HG03060 (cell line): ENCODE measurements at regions not wholly inside any gene's neighbourhood (a gene's known extent, or its start where the extent isn't known, plus 50 kb on each side); places are given as distances from the start of the nearest gene placed in this dataset.
"Not testable (repeated sequence)": the region's sequence is repeated elsewhere in the genome, so short reads cannot be mapped to it uniquely, and the experiment has no call there.

Experiments used
- ATAC-seq: cut with Tn5 transposase; IDR thresholded peaks from one replicate; pipeline ENCODE4 v1.9.1; 2021; ENCODE audit warnings: low read depth, moderate number of reproducible peaks; ENCODE audit not compliant: unreplicated experiment

DNA sequence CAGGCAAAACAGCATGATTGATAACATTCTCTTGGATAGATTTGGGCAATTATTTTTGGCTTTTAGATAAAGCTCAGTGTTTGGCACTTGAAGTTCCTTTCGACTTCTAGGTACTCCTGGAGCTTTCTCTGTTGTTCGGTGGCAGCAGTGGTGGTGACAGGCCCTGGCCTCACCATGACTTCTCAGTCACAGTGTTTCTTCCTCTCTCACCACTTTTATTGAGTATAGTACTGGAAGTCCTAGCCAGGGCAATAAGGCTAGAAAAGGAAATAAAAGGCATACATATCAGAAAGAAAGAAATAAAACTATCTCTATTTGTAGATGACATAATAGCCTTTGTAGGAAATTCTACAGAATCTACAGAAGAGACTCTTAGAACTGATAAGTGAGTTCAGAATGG, 101.2 kb upstream of the SIRPG start:
- ATAC-seq = no peak

DNA sequence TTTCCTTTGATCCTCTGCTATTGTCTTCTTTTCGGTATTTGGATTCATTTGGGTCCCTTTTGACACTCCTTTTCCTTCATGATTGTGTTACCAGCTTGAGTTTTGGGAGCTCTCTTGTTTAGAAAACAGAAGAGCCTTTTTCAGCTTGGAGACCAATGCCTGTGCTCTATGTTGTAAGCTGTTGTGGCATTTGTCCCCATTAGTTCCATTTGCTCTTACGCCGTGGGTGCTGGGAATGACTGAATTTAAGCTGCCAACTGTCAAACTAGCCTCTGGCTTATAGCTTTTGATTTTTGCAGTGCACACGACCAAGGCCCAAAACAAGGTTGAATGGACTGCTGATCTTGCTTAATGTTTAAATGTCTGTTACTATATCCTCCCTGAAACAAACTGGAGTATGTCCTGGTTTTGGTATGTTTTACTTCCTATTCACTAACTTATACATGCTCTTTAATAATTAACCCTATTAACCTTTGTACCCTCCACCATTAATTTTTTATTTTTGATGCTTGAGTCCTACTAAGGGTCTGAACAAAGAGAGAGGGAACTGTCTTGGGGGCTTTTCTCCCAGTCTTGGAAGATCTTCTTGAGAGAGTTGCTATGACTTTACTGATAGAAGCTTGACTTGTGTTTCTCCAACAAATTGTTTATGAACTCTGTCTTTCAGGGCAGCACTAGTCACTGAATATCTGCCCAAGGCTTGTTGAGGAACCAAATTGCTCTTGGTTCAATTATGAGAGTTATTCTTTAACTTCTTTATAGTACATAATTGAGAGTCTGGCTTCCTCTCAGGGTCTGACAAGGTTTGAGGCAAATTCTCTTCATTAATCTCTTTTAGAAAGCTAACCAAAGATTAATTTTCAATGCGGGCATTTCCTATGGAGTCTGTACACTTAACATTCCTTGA, 100.3 kb upstream of the SIRPG start:
- no peak for ATAC-seq

DNA sequence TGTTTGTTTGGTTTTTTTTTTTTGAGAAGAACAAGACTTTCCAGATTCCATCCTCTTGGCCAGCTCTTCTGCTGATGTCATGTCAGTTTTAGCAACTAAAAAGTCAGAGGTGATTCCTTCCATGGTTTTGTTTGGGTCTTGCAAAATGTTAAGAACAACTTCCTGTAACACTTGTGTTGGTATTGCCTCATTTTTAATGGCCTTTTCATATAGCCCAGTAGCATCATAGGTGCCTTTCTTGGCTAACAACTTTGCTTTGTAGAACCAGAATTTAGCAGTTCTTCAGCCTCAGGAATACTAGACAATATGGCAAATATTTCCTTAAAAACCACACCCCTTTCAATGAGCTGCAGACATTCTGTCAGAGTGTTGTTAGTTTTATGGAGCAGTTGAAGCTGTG, 99.5 kb upstream of the SIRPG start:
- ATAC-seq = no peak

DNA sequence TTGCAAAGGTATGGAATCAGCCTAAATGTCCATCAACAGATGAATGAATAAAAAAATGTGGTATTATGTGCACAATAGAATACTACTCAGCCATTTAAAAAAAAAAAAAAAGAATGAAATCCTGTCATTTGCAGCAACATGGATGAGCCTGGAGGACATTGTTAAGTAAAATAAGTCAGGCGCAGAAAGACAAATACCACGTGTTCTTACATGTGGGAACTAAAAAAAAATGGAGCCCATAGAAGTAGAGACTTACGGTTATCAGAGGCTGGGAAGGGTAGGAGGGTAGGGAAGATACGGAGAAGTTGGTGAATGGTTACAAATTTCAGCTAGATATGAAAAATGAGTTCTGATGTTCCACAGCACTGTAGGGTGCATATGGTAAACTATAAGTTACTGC, 97.2 kb upstream of the SIRPG start:
- ATAC-seq = no peak

DNA sequence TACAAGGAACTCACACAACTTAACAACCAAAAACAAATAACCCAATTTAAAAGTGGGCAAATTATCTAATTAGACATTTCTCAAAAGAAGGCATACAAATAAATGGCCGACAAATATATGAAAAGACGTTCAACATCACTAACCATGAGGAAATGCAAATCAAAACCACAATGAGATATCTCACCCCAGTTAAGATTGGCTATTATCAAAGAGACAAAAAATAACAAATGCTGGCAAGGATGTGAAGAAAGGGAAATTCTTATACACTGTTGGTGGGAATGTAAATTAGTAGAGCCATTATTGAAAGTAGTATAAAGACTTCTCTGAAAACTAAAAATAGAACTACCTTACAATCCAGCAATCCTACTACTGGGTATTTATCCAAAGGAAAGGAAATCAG, 96.7 kb upstream of the SIRPG start:
- ATAC-seq = no peak

DNA sequence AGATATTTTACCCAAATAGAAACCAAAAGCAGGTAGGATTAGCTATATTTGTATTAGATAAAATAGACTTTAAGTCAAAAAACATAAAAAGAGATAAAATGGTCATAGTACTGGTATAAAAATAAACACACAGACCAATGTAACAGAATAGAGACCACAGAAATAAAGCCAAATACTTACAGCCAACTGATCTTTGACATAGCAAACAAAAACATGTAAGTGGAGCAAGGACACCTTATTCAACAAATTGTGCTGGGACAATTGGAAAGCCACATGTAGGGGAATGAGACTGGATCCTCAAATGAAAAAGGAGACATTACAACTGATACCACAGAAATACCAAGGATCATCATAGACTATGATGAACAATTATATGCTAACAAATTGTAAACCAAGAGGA, 94.5 kb upstream of the SIRPG start:
- no peak for ATAC-seq

DNA sequence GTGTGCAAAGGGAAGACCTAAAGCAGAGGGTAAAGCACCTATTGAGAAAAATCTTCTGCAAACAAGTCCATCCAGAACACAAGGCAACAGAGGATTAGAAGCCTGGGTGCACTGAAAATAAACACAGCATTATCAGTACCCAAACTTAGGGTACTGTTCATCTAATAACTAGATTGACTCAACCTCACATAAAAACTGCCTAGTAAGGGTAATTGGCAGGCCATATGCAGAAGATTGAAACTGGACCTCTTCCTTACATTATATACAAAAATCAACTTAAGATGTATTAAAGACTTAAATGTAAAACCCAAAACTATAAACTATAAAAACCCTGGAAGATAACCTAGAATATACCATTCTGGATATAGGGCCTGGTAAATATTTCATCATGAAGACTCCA, 91.2 kb upstream of the SIRPG start:
- no peak for ATAC-seq

DNA sequence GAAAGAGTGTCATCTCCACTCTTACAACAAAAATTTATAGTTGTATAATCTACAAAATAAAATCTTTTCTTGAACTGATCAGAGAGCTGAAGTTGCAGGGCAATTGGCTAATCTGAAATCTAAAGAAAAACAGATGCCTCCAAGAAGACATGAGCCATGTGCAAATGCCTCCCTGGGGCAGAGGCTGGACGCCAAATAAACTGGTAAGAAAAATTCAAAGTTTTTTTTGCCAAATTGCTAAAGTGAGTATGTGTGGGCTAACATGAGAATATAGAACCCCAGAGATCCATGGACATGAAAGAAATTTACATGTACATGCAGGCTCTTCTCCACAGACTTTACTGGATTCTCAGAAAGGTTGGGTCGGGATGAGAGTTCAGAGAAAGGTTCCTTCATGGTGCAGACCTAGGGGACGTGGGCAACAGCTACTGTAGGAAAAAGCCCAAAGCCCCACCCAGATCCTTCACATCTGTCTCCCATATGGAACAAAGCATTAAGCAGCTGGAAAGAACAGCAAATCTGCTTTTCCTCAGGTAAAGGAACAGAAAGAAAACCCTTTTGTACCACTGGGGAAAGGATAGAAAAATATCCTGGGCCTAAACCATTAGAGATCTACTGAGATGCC, 90.5 kb upstream of the SIRPG start:
- no peak for ATAC-seq

DNA sequence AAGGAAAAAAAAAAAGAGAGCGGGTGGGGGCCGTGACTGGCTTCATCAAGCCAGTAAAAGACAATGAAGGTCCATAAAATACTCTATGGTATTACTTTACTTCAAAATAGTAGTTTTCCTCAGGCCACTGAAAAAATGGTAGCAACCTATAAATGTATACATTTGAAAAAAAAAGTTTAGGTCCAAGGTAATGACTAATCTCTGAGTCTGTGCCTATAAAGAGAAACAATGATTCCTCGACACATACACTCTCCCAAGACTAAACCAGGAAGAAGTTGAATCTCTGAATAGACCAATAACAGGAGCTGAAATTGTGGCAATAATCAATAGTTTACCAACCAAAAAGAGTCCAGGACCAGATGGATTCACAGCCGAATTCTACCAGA, 84.5 kb upstream of the SIRPG start:
- ATAC-seq = not testable (repeated sequence)

DNA sequence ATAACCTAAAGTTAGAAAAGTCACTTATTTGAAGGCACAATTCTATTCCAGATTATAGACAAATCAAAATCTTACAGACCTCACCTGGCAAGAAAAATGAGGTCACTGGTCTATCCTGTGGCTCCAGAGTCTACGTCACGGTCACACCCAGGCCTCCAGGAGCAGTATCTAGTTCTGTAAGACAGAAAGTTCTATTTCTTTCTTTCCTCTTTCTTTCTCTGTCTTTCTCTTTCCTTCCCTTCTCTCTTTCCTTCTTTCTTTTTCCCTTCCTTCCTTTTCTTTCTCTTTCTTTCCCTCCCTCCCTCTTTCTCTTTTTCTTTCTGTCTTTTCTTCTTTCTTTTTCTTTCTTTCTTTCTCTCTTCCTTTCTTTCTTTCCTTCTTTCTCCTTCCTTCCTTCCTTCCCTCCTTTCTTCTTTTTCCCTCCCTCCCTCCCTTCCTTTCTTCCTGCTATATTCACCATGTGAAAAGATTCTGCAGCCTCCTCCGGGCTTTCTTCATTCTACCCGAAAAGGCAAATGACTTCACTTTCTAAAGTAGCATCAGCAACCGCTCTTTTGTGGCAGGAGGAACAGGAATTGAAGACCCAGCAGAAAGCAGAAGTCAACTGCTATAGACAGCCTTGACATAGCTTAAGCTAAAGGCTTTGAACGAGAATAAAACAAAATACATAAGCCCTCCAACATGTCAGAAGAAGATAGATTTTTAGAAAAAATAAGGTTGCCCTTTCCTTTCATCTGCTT, 83.9 kb upstream of the SIRPG start:
- no peak for ATAC-seq

DNA sequence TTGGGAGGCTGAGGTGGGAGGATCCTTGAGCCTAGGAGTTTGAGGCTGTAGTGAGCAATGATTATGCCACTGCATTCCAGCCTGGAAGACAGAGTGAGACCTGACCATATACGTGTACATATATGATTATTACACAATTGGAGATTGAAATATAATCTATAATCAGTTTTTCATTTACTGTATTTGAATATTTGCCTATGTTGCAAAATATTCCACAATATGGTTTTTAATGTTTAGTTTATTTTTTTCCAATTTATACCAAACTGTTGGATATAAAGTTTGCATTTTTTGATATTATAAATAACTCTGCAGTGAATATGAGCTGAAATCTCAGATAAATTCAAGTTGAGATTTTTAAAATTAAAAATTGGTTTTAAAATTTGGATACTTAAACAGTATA, 79.6 kb upstream of the SIRPG start:
- no peak for ATAC-seq

DNA sequence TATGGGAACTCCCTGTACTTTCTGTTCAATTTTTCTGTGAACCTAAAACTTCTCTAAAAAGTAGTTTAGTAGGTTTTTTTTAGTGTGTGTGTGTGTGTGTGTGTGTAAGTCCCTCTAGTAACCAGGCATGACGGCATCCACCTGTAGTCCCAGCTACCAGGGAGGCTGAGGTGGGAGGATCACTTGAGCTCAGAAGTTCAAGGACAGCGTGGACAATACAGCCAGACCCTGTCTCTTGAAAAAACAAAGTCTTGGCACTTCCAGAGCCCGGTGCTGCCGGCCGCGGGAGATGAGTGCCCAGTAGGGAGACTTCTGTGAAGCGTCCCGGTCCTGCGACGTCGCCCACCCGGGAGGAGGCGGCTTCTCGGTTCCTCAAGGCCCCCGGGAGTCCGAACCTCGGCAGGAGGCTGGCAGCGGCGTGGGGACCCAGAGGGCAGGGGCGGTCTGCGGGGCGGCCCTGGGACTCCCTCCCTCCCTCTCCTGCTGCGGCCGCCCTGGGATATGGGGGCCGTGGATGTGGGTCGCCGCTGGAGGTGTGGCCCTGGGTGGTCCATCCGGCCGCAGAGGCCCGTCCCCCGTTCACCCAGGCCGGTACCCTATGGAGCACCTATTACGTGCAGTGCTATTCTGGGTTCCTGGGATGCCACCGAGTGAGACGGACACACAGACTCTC, 78.0 kb upstream of the SIRPG start:
- ATAC-seq = no peak

DNA sequence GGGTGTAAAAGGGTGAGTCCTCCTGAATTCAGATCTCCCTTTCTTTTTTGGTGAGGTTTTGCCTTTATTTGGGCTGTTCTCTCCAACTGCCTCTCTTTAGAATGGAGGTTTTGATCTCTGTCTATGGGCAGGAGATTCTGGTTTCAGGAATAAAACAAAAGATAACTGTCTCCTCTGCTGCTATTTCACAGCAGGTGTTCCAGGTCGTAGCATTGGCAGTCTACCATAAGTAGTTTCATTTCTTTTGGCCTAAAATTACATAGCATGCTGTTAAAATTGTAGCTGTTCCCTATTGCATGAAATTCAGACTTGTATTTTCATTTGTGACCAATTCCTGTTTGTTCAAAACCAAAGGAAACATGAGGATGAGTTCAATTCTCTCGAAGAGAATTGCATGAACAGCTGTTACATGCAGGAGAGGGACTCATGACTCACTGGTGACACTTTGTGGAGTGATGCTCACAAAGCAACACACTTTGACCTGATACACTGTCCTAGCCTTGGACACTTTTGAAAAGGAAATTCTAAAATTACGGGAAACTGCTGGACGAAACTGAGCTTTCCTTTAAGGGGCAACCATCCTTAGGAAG, 76.8 kb upstream of the SIRPG start:
- ATAC-seq = no peak

DNA sequence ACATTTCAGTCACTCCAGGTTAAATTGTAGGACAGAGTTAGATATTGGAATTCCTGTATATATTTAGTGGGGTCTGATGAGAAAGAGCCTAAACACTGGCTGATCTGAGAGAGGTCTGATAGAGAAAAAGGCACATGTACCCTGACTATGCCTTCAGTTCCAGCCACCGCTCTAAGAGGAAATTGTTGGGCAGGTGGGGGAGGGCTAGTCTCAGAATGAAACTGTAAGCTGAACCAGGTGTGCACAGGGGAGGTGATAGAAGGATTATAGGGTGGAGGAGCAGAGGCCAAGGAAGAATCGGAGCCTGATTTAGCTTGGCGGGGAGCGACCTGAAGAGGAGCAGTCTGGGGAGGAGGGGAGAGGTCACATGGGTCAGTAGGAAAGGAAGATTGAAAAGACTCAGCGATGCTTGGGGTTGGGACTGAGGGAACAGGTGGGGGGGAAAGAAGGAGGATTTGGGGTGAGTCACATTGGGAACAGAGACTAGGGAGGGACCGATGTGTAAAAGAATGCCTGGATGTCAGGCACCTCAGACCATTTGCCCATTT, 74.3 kb upstream of the SIRPG start:
- not testable (repeated sequence) for ATAC-seq

DNA sequence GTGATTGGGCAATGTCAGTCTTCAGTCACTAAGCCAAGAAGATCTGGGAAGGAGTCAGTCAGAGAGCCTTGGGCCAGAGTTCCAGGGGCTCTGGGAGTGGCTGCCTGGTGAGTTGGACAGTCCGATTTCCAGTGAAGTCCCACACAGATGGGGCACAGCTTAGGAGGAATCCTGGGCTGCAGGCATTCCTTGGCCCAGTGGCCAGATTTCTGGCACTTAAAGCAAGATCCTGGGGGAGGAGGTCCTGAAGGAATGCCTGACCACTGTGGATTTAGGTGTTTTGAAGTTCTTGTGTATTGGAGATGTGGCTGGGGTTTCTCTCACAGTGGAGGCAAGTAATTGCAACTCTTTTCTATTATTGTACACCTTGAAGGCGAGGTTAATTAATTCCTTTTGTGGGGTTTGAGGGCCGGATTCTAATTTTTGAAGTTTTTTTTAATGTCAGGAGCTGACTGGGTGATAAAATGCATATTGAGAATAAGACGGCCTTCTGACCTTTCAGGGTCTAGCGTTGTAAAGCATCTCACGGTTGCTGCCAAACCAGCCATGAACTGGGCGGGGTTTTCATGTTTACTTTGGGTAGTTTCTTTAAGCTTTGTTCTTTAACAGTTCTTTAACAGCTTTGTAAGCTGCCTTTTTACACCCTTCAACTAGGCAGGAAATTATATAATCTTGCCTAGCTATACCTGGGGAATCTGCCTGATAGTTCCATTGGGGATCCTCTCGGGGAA, 73.6 kb upstream of the SIRPG start:
- ATAC-seq = not testable (repeated sequence)

DNA sequence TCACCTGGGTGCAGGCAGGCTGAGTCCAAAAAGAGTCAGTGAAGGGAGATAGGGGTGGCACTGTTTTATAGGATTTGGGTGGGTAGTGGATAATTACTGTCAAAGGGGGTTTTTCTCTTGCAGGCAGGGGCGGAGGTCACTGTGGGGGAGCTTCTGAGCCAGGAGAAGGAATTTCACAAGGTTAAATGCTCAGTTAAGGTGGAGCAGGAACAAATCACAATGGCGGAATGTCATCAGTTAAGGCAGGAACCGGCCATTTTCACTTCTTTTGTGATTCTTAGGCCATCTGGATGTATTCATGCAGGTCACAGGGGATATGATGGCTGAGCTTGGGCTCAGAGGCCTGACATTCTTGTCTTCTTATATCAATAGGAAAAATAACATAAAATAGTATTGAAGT, 69.7 kb upstream of the SIRPG start:
- not testable (repeated sequence) for ATAC-seq

DNA sequence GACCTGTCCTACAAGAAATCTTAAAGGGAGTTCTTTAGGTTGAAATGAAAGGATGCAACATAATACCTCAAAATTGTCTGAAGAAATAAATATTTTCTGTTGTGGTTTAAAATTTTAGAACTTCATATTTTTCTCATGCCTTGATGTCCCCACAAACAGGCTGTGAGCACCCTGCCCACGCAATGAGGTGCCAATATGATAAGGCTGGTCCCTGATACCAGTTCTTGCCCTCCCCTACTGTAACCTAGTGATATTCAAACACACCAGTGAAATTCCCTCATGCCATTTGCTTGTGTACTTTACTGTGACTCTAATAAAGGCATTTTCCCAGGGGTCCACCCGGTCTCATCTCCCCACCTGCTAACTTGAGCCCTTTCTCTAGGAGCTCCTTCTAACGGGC, 67.3 kb upstream of the SIRPG start:
- no peak for ATAC-seq

DNA sequence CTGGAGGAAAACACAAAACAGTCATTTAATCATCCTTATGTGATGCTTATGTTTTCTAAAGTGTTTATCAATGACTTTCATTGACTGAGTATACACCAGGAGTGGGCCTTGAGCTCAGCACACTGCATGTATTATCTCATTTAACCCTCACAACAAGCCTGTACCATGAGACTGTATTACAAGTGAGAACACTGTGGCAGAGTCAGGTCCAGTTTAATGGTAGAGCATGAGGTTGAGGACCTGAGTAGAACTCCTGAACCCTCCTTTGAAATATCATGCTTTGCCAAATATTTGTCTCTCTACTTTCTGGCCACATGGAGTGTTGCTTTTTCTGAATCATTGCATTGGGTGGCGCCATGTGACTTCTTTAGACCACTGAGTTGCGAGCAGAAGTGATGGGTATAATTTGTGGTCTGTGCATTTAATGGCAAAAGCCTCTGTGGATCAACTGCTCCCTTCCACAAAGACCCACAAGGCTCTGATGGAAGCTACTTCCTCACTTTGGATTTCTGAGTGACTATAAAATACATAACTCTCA, 65.0 kb upstream of the SIRPG start:
- no peak for ATAC-seq
